WTC11 (cell line): ENCODE measurements at regions not wholly inside any gene's neighbourhood (a gene's known extent, or its start where the extent isn't known, plus 50 kb on each side); places are given as distances from the start of the nearest gene placed in this dataset.

ENCODE experiments used
- CREB1 ChIP-seq: sonication (generic); formaldehyde crosslinking; IDR thresholded peaks from 2 replicates; pipeline ENCODE4 v1.8.0; 2023; ENCODE audit warnings: mild to moderate bottlenecking, missing genetic modification reagents
- GTF2I ChIP-seq: fragments of 250-450 bp; sonication (Bioruptor Pico); conservative IDR thresholded peaks from 2 replicates; pipeline ENCODE4 v1.4.0; 2021; ENCODE audit warnings: mild to moderate bottlenecking
- TCF7 ChIP-seq: sonication (generic); formaldehyde crosslinking; IDR thresholded peaks from 2 replicates; pipeline ENCODE4 v1.8.0; 2022; ENCODE audit warnings: mild to moderate bottlenecking, low read depth, missing genetic modification reagents, moderate library complexity
- TEAD4 ChIP-seq: sonication (generic); formaldehyde crosslinking; IDR thresholded peaks from 2 replicates; pipeline ENCODE4 v1.8.0; 2022; ENCODE audit warnings: mild to moderate bottlenecking, missing genetic modification reagents
- ZNF121 ChIP-seq: sonication (generic); formaldehyde crosslinking; IDR thresholded peaks from 2 replicates; pipeline ENCODE4 v1.8.0; 2023; ENCODE audit warnings: missing genetic modification reagents
- TF ChIP-seq, protein P1 (sequence below): fragments of 200-600 bp; IDR thresholded peaks from 2 replicates; pipeline ENCODE4 v1.8.0; 2022; ENCODE audit warnings: antibody characterized with exemption
- TF ChIP-seq, protein P2 (sequence below): sonication (generic); formaldehyde crosslinking; IDR thresholded peaks from 2 replicates; pipeline ENCODE4 v1.8.1; 2022; ENCODE audit warnings: mild to moderate bottlenecking, missing genetic modification reagents, moderate library complexity, borderline replicate concordance
- TF ChIP-seq, protein P3 (sequence below): sonication (generic); formaldehyde crosslinking; conservative IDR thresholded peaks from 2 replicates; pipeline ENCODE4 v1.8.1; 2023; ENCODE audit warnings: mild to moderate bottlenecking, low read depth, missing genetic modification reagents, moderate library complexity
- TF ChIP-seq, protein P4 (sequence below): sonication (generic); formaldehyde crosslinking; IDR thresholded peaks from 2 replicates; pipeline ENCODE4 v1.8.1; 2022; ENCODE audit warnings: mild to moderate bottlenecking, moderate library complexity, missing genetic modification reagents
- TF ChIP-seq, protein P5 (sequence below): sonication (generic); formaldehyde crosslinking; IDR thresholded peaks from 2 replicates; pipeline ENCODE4 v1.8.0; 2022; ENCODE audit warnings: missing genetic modification reagents

DNA sequence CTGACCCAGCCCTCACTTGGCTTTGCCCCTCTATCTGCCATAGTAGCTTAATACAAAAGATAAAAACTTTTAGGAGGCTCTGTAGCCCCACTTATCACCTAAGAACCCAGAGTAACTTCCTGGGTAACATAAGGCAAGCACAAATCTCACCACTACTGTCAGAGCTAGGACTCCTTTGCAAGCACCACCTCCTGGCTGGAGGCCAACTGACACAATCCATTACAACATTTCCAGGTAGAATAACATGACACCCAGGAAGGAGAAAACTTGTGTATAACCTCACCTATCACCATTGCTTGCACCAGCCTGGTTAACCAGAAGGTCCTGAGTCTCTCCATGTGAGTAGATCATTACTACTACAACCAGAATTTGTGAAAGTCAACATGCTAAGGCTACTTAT lies 230.0 kb downstream of the TUSC7 start:
- TF ChIP-seq, protein P1, sequence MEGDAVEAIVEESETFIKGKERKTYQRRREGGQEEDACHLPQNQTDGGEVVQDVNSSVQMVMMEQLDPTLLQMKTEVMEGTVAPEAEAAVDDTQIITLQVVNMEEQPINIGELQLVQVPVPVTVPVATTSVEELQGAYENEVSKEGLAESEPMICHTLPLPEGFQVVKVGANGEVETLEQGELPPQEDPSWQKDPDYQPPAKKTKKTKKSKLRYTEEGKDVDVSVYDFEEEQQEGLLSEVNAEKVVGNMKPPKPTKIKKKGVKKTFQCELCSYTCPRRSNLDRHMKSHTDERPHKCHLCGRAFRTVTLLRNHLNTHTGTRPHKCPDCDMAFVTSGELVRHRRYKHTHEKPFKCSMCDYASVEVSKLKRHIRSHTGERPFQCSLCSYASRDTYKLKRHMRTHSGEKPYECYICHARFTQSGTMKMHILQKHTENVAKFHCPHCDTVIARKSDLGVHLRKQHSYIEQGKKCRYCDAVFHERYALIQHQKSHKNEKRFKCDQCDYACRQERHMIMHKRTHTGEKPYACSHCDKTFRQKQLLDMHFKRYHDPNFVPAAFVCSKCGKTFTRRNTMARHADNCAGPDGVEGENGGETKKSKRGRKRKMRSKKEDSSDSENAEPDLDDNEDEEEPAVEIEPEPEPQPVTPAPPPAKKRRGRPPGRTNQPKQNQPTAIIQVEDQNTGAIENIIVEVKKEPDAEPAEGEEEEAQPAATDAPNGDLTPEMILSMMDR = no peak
- TF ChIP-seq, protein P2, sequence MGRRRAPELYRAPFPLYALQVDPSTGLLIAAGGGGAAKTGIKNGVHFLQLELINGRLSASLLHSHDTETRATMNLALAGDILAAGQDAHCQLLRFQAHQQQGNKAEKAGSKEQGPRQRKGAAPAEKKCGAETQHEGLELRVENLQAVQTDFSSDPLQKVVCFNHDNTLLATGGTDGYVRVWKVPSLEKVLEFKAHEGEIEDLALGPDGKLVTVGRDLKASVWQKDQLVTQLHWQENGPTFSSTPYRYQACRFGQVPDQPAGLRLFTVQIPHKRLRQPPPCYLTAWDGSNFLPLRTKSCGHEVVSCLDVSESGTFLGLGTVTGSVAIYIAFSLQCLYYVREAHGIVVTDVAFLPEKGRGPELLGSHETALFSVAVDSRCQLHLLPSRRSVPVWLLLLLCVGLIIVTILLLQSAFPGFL (CRISPR knock-in tag) = no peak
- TF ChIP-seq TEAD4 (CRISPR knock-in tag) = no peak
- no peak for TF ChIP-seq GTF2I (CRISPR knock-in tag)
- no peak for TF ChIP-seq ZNF121 (CRISPR knock-in tag)
- TF ChIP-seq CREB1 (CRISPR knock-in tag) = no peak
- TF ChIP-seq, protein P3, sequence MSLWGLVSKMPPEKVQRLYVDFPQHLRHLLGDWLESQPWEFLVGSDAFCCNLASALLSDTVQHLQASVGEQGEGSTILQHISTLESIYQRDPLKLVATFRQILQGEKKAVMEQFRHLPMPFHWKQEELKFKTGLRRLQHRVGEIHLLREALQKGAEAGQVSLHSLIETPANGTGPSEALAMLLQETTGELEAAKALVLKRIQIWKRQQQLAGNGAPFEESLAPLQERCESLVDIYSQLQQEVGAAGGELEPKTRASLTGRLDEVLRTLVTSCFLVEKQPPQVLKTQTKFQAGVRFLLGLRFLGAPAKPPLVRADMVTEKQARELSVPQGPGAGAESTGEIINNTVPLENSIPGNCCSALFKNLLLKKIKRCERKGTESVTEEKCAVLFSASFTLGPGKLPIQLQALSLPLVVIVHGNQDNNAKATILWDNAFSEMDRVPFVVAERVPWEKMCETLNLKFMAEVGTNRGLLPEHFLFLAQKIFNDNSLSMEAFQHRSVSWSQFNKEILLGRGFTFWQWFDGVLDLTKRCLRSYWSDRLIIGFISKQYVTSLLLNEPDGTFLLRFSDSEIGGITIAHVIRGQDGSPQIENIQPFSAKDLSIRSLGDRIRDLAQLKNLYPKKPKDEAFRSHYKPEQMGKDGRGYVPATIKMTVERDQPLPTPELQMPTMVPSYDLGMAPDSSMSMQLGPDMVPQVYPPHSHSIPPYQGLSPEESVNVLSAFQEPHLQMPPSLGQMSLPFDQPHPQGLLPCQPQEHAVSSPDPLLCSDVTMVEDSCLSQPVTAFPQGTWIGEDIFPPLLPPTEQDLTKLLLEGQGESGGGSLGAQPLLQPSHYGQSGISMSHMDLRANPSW (CRISPR knock-in tag) = no peak
- TF ChIP-seq, protein P4, sequence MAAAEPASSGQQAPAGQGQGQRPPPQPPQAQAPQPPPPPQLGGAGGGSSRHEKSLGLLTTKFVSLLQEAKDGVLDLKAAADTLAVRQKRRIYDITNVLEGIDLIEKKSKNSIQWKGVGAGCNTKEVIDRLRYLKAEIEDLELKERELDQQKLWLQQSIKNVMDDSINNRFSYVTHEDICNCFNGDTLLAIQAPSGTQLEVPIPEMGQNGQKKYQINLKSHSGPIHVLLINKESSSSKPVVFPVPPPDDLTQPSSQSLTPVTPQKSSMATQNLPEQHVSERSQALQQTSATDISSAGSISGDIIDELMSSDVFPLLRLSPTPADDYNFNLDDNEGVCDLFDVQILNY = no peak
- TF ChIP-seq, protein P5, sequence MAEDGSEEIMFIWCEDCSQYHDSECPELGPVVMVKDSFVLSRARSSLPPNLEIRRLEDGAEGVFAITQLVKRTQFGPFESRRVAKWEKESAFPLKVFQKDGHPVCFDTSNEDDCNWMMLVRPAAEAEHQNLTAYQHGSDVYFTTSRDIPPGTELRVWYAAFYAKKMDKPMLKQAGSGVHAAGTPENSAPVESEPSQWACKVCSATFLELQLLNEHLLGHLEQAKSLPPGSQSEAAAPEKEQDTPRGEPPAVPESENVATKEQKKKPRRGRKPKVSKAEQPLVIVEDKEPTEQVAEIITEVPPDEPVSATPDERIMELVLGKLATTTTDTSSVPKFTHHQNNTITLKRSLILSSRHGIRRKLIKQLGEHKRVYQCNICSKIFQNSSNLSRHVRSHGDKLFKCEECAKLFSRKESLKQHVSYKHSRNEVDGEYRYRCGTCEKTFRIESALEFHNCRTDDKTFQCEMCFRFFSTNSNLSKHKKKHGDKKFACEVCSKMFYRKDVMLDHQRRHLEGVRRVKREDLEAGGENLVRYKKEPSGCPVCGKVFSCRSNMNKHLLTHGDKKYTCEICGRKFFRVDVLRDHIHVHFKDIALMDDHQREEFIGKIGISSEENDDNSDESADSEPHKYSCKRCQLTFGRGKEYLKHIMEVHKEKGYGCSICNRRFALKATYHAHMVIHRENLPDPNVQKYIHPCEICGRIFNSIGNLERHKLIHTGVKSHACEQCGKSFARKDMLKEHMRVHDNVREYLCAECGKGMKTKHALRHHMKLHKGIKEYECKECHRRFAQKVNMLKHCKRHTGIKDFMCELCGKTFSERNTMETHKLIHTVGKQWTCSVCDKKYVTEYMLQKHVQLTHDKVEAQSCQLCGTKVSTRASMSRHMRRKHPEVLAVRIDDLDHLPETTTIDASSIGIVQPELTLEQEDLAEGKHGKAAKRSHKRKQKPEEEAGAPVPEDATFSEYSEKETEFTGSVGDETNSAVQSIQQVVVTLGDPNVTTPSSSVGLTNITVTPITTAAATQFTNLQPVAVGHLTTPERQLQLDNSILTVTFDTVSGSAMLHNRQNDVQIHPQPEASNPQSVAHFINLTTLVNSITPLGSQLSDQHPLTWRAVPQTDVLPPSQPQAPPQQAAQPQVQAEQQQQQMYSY (CRISPR knock-in tag) = no peak
- no peak for TF ChIP-seq TCF7 (CRISPR knock-in tag)
